ENCODE measurements at regions not wholly inside any gene's neighbourhood (a gene's known extent, or its start where the extent isn't known, plus 50 kb on each side); places are given as distances from the start of the nearest gene placed in this dataset.

- TF ChIP-seq CEBPB (IDR thresholded peaks at IDR 0.05) (no peak), NFIC (IDR thresholded peaks at IDR 0.05) (no peak), USF1 (IDR thresholded peaks at IDR 0.05) (no peak), EP300 (IDR thresholded peaks at IDR 0.05; ENCODE audit: borderline replicate concordance) (no peak), FOXM1 (IDR thresholded peaks at IDR 0.05; ENCODE audit: borderline replicate concordance, low read depth) (no peak), REST (IDR thresholded peaks at IDR 0.05; ENCODE audit: low read depth) (no peak), TCF12 (IDR thresholded peaks at IDR 0.05; ENCODE audit: low read depth) (no peak), EGR1 (IDR thresholded peaks at IDR 0.05) (no peak), YY1 (IDR thresholded peaks at IDR 0.05; ENCODE audit: low read depth) (no peak), RAD21 (IDR thresholded peaks at IDR 0.05; ENCODE audit: low read depth) (no peak), TAF1 (IDR thresholded peaks at IDR 0.05; ENCODE audit: low read depth) (no peak), CREB1 (IDR thresholded peaks at IDR 0.05; ENCODE audit: low read depth) (no peak)
Observed at GRCh38 chr16:86424985-86425384, 85.3 kb upstream of the FOXF1 start.

GRCh38 chr16:86426063-86426642 is 84.2 kb upstream of the FOXF1 start:
- TF ChIP-seq ZBTB7A (IDR thresholded peaks at IDR 0.05; ENCODE audit: low read depth) (no peak), USF1 (IDR thresholded peaks at IDR 0.05) (no peak)

GRCh38 chr16:86427433-86427851 is 82.9 kb upstream of the FOXF1 start:
- TF ChIP-seq EP300 (IDR thresholded peaks at IDR 0.05; ENCODE audit: borderline replicate concordance) (no peak), MAX (IDR thresholded peaks at IDR 0.05) (no peak), TEAD4 (IDR thresholded peaks at IDR 0.05) (no peak), TCF12 (IDR thresholded peaks at IDR 0.05; ENCODE audit: low read depth) (no peak), CEBPB (IDR thresholded peaks at IDR 0.05) (no peak), YY1 (IDR thresholded peaks at IDR 0.05; ENCODE audit: low read depth) (no peak), FOXM1 (IDR thresholded peaks at IDR 0.05; ENCODE audit: borderline replicate concordance, low read depth) (no peak), NFIC (IDR thresholded peaks at IDR 0.05) (no peak), CREB1 (IDR thresholded peaks at IDR 0.05; ENCODE audit: low read depth) (no peak), USF1 (IDR thresholded peaks at IDR 0.05) (no peak), RAD21 (IDR thresholded peaks at IDR 0.05; ENCODE audit: low read depth) (no peak), TAF1 (IDR thresholded peaks at IDR 0.05; ENCODE audit: low read depth) (no peak), EGR1 (IDR thresholded peaks at IDR 0.05) (no peak), REST (IDR thresholded peaks at IDR 0.05; ENCODE audit: low read depth) (no peak), ZBTB7A (IDR thresholded peaks at IDR 0.05; ENCODE audit: low read depth) (no peak)

GRCh38 chr16:86428729-86429517 is 81.4 kb upstream of the FOXF1 start:
- peak; percentile 66; the same call in 1 of the 2 replicates for TF ChIP-seq USF1 (IDR thresholded peaks at IDR 0.05)
- no peak for TF ChIP-seq MAX (IDR thresholded peaks at IDR 0.05)

- TF ChIP-seq EP300 (IDR thresholded peaks at IDR 0.05; ENCODE audit: borderline replicate concordance) = no peak
- TF ChIP-seq FOXM1 (IDR thresholded peaks at IDR 0.05; ENCODE audit: borderline replicate concordance, low read depth) = no peak
- TF ChIP-seq MAX (IDR thresholded peaks at IDR 0.05) = no peak
- TF ChIP-seq USF1 (IDR thresholded peaks at IDR 0.05) = no peak
- TF ChIP-seq ZBTB7A (IDR thresholded peaks at IDR 0.05; ENCODE audit: low read depth) = no peak
- no peak for TF ChIP-seq REST (IDR thresholded peaks at IDR 0.05; ENCODE audit: low read depth)
- no peak for TF ChIP-seq RAD21 (IDR thresholded peaks at IDR 0.05; ENCODE audit: low read depth)
Observed at GRCh38 chr16:86429663-86430062, 80.7 kb upstream of the FOXF1 start.

Measured in Ishikawa (cell line).